Peyer's patch (tissue), 4 donors: ENCODE measurements at regions not wholly inside any gene's neighbourhood (a gene's known extent, or its start where the extent isn't known, plus 50 kb on each side); places are given as distances from the start of the nearest gene placed in this dataset.

Experiments used
- DNase-seq, 3 donors: peaks; one replicate each; pipeline ENCODE4 v3.0.0-alpha.2; 2017 to 2019
- H3K27ac ChIP-seq, 4 donors: fragments of 200-600 bp; sonication (generic); one replicate each; pipeline ENCODE4 v1.5.1; 2016 to 2019
- H3K27me3 ChIP-seq, 2 donors: fragments of 200-600 bp; sonication (generic); one replicate each; pipeline ENCODE4 v1.5.1; 2019
- H3K36me3 ChIP-seq, 3 donors: fragments of 200-600 bp; sonication (generic); one replicate each; pipeline ENCODE4 v1.5.1; 2016 to 2019
- H3K4me1 ChIP-seq, 4 donors: fragments of 200-600 bp; sonication (generic); one replicate each; pipeline ENCODE4 v1.5.1; 2016 to 2019
- H3K4me3 ChIP-seq, 4 donors: fragments of 200-600 bp; sonication (generic); 1 replicate in 3 of 4; 2 replicates in 1 of 4; pipeline ENCODE4 v1.5.1; 2016 to 2019; ENCODE audit warnings: mild to moderate bottlenecking in 1 of 4
- H3K9me3 ChIP-seq, 4 donors: fragments of 200-600 bp; sonication (generic); one replicate each; pipeline ENCODE4 v1.5.1; 2016 to 2019; ENCODE audit warnings: mild to moderate bottlenecking in 1 of 4
- POLR2A ChIP-seq, 2 donors: fragments of 450-650 bp; IDR thresholded peaks; one replicate each; pipeline ENCODE4 v1.5.1; 2017; ENCODE audit warnings: antibody characterized with exemption in 2 of 2, mild to moderate bottlenecking in 2 of 2, moderate library complexity in 2 of 2
- TF ChIP-seq, protein P1 (sequence below), 6 experiments: fragments of 450-650 bp in 4 of 6; fragments of 200-600 bp in 2 of 6; sonication (generic) in 1 of 6; IDR thresholded peaks; one replicate each; pipeline ENCODE4 v1.5.1; 2017 to 2019; ENCODE audit warnings: antibody characterized with exemption in 6 of 6, mild to moderate bottlenecking in 3 of 6, moderate library complexity in 1 of 6

DNA sequence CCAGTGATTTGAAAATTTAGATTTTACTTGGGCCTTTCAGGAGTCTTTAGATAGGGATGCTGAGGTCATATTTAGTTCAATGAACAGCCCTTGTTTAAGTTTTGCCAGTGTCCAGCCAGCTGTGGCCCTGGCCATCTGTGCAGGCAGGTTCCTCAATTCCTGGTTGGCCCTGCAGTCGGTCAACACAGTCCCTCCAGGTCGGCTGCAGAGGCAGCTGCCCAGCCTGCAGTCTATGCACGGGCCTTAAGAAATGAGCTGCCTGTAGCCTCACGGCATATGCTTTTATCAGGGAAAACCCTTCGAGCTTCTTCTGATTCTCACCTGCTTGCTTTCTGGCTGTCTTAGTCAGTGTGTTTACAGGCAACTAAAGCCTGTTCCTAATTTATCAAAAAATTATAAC lies 199.2 kb upstream of the TPM1 start:
- Histone ChIP-seq H3K27me3 (no peaks in the 10 kb centered on the region), H3K27ac (no peak overlapping the region), H3K36me3 (peaks cover 0 to 22% (median 0%) of the 10 kb centered on the region in 3 donors), H3K9me3 (no peaks in the 10 kb centered on the region), H3K4me1 (peaks cover 0 to 6% (median 0%) of the 10 kb centered on the region in 4 donors), H3K4me3 (no peak overlapping the region)
- TF ChIP-seq, protein P1, sequence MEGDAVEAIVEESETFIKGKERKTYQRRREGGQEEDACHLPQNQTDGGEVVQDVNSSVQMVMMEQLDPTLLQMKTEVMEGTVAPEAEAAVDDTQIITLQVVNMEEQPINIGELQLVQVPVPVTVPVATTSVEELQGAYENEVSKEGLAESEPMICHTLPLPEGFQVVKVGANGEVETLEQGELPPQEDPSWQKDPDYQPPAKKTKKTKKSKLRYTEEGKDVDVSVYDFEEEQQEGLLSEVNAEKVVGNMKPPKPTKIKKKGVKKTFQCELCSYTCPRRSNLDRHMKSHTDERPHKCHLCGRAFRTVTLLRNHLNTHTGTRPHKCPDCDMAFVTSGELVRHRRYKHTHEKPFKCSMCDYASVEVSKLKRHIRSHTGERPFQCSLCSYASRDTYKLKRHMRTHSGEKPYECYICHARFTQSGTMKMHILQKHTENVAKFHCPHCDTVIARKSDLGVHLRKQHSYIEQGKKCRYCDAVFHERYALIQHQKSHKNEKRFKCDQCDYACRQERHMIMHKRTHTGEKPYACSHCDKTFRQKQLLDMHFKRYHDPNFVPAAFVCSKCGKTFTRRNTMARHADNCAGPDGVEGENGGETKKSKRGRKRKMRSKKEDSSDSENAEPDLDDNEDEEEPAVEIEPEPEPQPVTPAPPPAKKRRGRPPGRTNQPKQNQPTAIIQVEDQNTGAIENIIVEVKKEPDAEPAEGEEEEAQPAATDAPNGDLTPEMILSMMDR (IDR thresholded peaks at IDR 0.05): no peak
- no peak for TF ChIP-seq POLR2A (IDR thresholded peaks at IDR 0.05)
- no peak for DNase-seq

DNA sequence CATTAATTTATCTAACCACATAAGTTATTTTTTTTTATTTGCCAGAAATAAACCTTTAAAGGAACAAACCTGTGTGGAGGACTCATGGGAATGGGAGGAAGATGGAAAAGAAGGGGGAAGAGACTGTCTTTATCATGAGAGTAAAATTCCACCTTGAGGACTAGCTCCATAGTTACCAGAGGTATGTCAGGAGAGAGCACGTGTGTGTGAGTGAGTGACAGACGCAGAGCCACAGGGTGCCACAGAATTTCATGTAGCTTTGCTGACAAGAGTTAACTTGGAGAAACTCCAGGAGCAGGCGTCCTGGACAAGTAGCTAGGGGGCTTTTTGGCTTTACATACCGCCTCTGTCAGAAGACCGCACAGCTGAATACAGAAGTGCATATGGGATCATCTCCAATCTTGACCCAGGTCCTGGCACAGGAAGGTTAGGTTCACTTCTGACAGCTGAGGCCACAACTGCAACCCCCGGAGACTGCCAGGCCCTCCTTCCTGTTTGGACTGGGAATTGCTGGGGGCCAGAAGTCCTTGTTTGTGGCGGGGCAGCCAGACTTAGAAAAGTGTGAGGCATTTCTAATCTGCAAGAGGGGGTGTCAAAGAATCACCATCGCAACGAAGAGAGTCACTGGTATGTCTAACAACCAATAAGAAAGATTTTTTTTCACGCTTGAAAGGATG lies 197.8 kb upstream of the TPM1 start:
- Histone ChIP-seq H3K4me1 (peaks cover 0 to 13% (median 0%) of the 10 kb centered on the region in 4 donors), H3K27me3 (no peaks in the 10 kb centered on the region), H3K27ac (no peak overlapping the region), H3K9me3 (no peaks in the 10 kb centered on the region), H3K4me3 (no peak overlapping the region), H3K36me3 (peaks cover 0 to 13% (median 0%) of the 10 kb centered on the region in 3 donors)
- DNase-seq: no peak
- TF ChIP-seq POLR2A (IDR thresholded peaks at IDR 0.05): no peak
- TF ChIP-seq, protein P1 (IDR thresholded peaks at IDR 0.05): no peak

DNA sequence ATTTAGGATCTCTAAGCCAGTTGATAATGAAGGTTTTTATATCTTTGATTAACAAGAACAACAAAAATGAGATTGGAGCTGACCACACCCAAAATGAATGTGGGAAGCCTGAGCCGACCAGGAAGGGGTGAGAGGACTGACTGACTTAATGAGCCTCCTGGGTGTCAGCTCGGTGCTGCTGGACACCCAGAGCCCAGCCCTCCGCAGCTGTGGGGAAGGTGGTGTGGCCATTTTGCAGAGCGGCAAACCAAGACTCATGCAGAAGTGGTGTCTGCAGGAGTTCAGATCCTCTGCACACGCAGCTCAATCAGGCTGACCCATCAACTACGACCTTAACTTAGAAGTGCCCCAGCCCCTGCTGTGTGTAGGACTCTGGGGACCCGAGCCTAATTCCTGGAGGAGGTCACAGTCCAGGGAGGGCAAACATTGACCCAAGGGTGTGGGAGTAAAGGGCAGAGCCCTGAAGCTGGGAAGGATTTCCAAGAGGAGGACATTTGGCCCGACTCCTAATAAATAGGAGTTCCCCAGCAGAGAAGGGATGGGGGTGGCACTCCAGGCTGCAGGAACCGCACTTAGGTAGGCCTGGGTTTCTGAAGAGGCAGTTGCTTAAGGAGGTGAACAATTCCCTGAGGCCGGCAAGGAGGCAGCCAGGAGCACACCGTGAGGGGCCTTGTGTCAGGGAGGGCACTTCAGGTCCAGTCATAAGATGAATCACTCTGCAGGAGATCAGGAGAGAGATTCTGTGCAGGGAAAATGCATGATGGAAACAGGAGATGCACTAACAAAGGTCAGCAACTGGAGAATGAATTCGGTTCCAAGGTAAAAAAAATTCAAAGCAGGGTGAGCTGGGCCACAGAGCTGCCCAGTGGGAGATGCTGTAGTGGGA lies 197.1 kb upstream of the TPM1 start:
- no peaks in the 10 kb centered on the region for H3K27me3 ChIP-seq
- peaks cover 0 to 11% (median 0%) of the 10 kb centered on the region in 3 donors for H3K36me3 ChIP-seq
- peaks cover 0 to 13% (median 0%) of the 10 kb centered on the region in 4 donors for H3K4me1 ChIP-seq
- no peak overlapping the region for H3K27ac ChIP-seq
- no peak for TF ChIP-seq POLR2A (IDR thresholded peaks at IDR 0.05)
- TF ChIP-seq, protein P1 (IDR thresholded peaks at IDR 0.05): no peak
- H3K9me3 ChIP-seq: no peaks in the 10 kb centered on the region
- no peak overlapping the region for H3K4me3 ChIP-seq
- no peak for DNase-seq

DNA sequence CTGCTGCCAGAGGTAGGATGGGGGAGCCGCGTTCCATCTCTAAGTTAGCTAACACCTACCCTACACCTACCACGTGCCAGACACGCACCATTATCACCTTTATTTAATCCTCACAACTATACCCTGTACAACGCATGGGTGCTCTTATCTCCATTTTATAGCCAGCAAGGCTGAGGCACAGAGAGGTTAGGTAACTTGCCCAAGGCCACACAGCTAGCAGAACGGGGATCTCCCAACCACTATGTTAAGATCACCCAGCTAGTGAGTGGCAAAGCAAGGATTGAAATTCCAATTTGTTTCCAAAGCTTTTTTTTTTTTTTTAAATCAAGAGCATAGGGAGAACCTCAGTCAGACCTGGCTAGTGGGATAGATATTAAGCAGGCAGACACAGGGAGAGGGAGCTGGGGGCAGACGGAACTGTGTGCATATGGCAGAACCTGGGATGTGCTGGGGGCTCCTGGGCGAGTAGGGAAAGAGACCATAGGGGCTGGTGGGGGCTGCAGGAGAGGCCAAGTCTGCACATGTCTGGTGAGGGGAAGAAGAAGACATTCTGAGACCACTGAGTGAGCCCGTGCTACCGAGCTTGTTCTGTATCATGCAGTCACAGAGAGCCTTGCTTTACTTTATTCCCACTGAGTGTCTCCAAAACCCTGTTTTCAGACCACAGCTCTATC lies 196.3 kb upstream of the TPM1 start:
- Histone ChIP-seq H3K36me3 (peaks cover 0 to 3% (median 0%) of the 10 kb centered on the region in 3 donors), H3K9me3 (no peaks in the 10 kb centered on the region), H3K4me3 (no peak overlapping the region), H3K27ac (no peak overlapping the region), H3K4me1 (peaks cover 0 to 13% (median 0%) of the 10 kb centered on the region in 4 donors), H3K27me3 (no peaks in the 10 kb centered on the region)
- TF ChIP-seq, protein P1 (IDR thresholded peaks at IDR 0.05): no peak
- TF ChIP-seq POLR2A (IDR thresholded peaks at IDR 0.05): no peak
- no peak for DNase-seq

DNA sequence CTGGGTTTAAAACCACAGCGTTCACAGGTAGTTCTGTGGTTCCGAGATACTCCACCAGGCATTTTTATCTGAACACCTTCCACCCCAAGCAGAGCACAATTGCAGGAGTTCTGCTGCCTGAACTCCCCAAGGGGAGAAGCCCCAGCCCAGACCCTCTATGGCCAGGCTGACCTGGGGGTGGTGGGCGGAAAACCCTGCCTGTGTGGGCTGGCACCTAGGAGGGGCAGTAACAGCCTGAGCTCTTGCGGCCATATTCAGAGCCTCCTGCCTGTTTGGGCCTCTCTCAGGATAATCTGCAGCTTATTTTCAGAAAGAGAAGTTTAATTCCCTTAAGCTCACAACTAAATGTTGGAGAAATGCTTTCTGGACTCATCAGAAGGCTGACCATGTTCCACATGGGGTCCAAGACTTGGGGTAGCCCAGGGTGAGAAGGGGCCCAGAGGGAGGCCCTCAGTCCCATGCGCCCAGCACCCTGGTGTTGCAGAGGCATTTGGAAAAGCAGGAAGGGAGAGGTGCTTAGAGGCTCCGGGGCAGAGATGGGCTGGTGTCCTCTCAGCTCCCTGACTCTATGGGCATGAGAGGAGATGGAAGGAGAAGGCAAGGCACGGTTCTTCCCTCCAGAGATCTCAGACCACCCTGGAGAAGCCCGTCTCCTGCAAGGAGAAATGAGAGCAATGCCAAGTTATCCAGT lies 195.6 kb upstream of the TPM1 start:
- H3K36me3 ChIP-seq: no peaks in the 10 kb centered on the region
- no peak for TF ChIP-seq POLR2A (IDR thresholded peaks at IDR 0.05)
- TF ChIP-seq, protein P1 (IDR thresholded peaks at IDR 0.05): no peak
- H3K4me3 ChIP-seq: no peak overlapping the region
- H3K9me3 ChIP-seq: no peaks in the 10 kb centered on the region
- DNase-seq: no peak
- no peaks in the 10 kb centered on the region for H3K27me3 ChIP-seq
- no peak overlapping the region for H3K27ac ChIP-seq
- H3K4me1 ChIP-seq: peaks cover 0 to 13% (median 0%) of the 10 kb centered on the region in 4 donors
